Nucleus accumbens (tissue), 56 donors: ENCODE measurements at regions not wholly inside any gene's neighbourhood (a gene's known extent, or its start where the extent isn't known, plus 50 kb on each side); places are given as distances from the start of the nearest gene placed in this dataset.
A peak's percentile ranks its signal among the peaks of the same experiment; 100 is the strongest.

Experiments
- DNase-seq, 56 donors: peaks; one replicate each; lab custom pipeline; 2025; lab: John Stamatoyannopoulos, UW

- peak in 3 of 56 donors; percentile 9 to 33 (median 23) for DNase-seq
Observed at GRCh38 chr9:89786655-89787054, 181.8 kb downstream of the GADD45G start.

GRCh38 chr9:89787595-89787994, 182.8 kb downstream of the GADD45G start:
- no peak for DNase-seq

GRCh38 chr9:89788434-89788833, 183.6 kb downstream of the GADD45G start:
- no peak for DNase-seq

- no peak for DNase-seq
Observed at GRCh38 chr9:89789922-89790510, 185.2 kb downstream of the GADD45G start.

- DNase-seq = no peak
Observed at GRCh38 chr9:89790542-89791109, 185.8 kb downstream of the GADD45G start.

GRCh38 chr9:89791754-89792153, 186.9 kb downstream of the GADD45G start:
- DNase-seq = no peak

- DNase-seq = no peak
Observed at GRCh38 chr9:89792189-89793123, 187.6 kb downstream of the GADD45G start.

GRCh38 chr9:89793124-89793495, 188.3 kb downstream of the GADD45G start:
- DNase-seq = no peak

- DNase-seq = no peak
Observed at GRCh38 chr9:89793551-89793950, 188.7 kb downstream of the GADD45G start.

- no peak for DNase-seq
Observed at GRCh38 chr9:89794918-89795317, 190.1 kb downstream of the GADD45G start.

GRCh38 chr9:89795538-89796195, 190.9 kb downstream of the GADD45G start:
- no peak for DNase-seq

- no peak for DNase-seq
Observed at GRCh38 chr9:89796606-89797005, 191.8 kb downstream of the GADD45G start.

- no peak for DNase-seq
Observed at GRCh38 chr9:89797255-89797654, 192.4 kb downstream of the GADD45G start.

GRCh38 chr9:89797937-89798455, 193.2 kb downstream of the GADD45G start:
- DNase-seq = no peak

GRCh38 chr9:89798547-89799120, 193.8 kb downstream of the GADD45G start:
- DNase-seq = no peak

GRCh38 chr9:89799221-89799620, 194.4 kb downstream of the GADD45G start:
- no peak for DNase-seq

- DNase-seq = no peak
Observed at GRCh38 chr9:89799766-89800165, 195.0 kb downstream of the GADD45G start.

GRCh38 chr9:89801341-89801740, 196.5 kb downstream of the GADD45G start:
- no peak for DNase-seq

GRCh38 chr9:89801742-89802670, 197.2 kb downstream of the GADD45G start:
- peak in 2 of 56 donors; percentile 10 to 25 for DNase-seq
